CD4-positive, CD25-positive, alpha-beta regulatory T cell (primary cell): ENCODE measurements at regions not wholly inside any gene's neighbourhood (a gene's known extent, or its start where the extent isn't known, plus 50 kb on each side); places are given as distances from the start of the nearest gene placed in this dataset.
A peak's percentile ranks its signal among the peaks of the same experiment; 100 is the strongest.

Source experiments
- ATAC-seq, 2 donors: fragments of 150-1000 bp; cut with Tn5 transposase; one replicate each; pipeline ENCODE4 v1.10.0; 2021; ENCODE audit warnings: low read depth in 2 of 2, moderate number of reproducible peaks in 2 of 2, moderate library complexity in 1 of 2
- DNase-seq, 3 donors: peaks; one replicate each; pipeline versions ENCODE4 v3.0.0 to v3.0.0-alpha.2; 2012 to 2022; ENCODE audit warnings: mixed read lengths in 1 of 3
- H3K27ac ChIP-seq: one replicate; pipeline ENCODE4 v1.7.0; 2013; ENCODE audit warnings: mild to moderate bottlenecking, low read length; ENCODE audit not compliant: insufficient read depth, poor library complexity, severe bottlenecking
- H3K27me3 ChIP-seq: one replicate; pipeline ENCODE4 v1.7.0; 2013; ENCODE audit warnings: low read length; ENCODE audit not compliant: control insufficient read depth, insufficient read depth
- H3K36me3 ChIP-seq: one replicate; pipeline ENCODE4 v1.7.0; 2013; ENCODE audit warnings: mild to moderate bottlenecking, low read length, moderate library complexity; ENCODE audit not compliant: control insufficient read depth, insufficient read depth
- H3K4me1 ChIP-seq: 2 replicates; pipeline ENCODE4 v1.7.0; 2013; ENCODE audit warnings: mild to moderate bottlenecking, low read length; ENCODE audit not compliant: insufficient read depth, control insufficient read depth, poor library complexity, severe bottlenecking
- H3K4me3 ChIP-seq: one replicate; pipeline ENCODE4 v1.7.0; 2013; ENCODE audit warnings: low read depth, mild to moderate bottlenecking, low read length, moderate library complexity
- H3K9me3 ChIP-seq, 2 experiments: 1 replicate in 1 of 2; 2 replicates in 1 of 2; pipeline ENCODE4 v1.7.0; 2013; ENCODE audit warnings: low read length in 2 of 2, mild to moderate bottlenecking in 1 of 2, moderate library complexity in 1 of 2; ENCODE audit not compliant: control insufficient read depth in 2 of 2
- H3K27ac Mint-ChIP-seq, 3 donors: one replicate each; pipeline ENCODE4 v1.8.0; 2020 to 2022; ENCODE audit warnings: mild to moderate bottlenecking in 3 of 3, mixed read lengths in 3 of 3, moderate library complexity in 2 of 3
- H3K27me3 Mint-ChIP-seq: one replicate; pipeline ENCODE4 v1.8.0; 2022; ENCODE audit warnings: mild to moderate bottlenecking, mixed read lengths
- H3K36me3 Mint-ChIP-seq: one replicate; pipeline ENCODE4 v1.8.0; 2020; ENCODE audit warnings: mixed read lengths
- H3K4me1 Mint-ChIP-seq, 4 donors: one replicate each; pipeline ENCODE4 v1.8.0; 2020 to 2022; ENCODE audit warnings: mixed read lengths in 4 of 4, mild to moderate bottlenecking in 1 of 4
- H3K4me3 Mint-ChIP-seq, 4 donors: one replicate each; pipeline ENCODE4 v1.8.0; 2020 to 2022; ENCODE audit warnings: mild to moderate bottlenecking in 4 of 4, mixed read lengths in 4 of 4, moderate library complexity in 3 of 4
- H3K9me3 Mint-ChIP-seq, 7 donors: one replicate each; pipeline ENCODE4 v1.8.0; 2020 to 2022; ENCODE audit warnings: mixed read lengths in 7 of 7, mild to moderate bottlenecking in 3 of 7, moderate library complexity in 2 of 7

DNA sequence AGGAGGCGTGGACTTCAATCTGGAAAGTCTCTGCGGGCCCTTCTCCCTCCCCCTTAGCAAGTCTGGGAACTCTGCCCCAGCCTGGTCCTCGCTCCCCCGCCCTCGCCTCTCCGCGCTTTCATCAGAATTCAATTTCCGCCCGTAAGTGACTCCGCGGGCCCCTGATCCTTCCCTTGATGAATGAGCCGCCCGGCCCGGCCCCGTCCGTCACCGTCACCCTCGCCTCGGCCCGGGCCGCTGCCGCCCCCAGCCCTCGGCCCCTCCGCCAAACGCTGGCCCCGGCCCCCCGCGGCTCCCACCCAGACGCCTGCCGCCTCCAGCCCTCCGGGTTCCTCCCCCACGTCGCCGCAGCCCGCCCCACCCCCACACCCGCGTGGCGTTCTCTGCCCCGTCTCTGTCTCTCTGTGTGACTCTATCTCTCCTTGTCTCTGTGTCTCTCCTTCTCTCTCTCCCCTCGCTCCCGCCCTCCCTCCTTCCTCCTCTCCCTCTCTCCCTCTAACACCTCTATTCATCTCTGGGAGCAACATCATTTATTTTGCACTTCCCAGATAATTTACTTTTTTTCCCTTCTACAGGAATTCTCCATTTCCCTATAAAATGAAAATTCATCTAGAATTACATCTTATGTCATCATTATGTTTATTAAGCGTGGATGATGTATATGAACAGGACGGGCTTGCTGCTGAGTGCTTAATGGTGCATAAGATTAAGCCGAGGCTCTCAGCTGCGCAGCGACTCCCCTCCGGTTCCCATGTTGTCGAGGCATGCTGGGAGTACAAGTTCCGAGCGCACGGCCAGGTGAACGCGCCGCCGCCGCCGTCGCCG lies 91.2 kb upstream of the PAX2 start:
- ATAC-seq (peak in 1 of 2 donors; percentile 19), DNase-seq (peak in 1 of 3 donors; percentile 29)
- no peaks in the 10 kb centered on the region for H3K36me3 Mint-ChIP-seq
- H3K4me1 Mint-ChIP-seq: peaks cover 0 to 37% (median 16%) of the 10 kb centered on the region in 4 donors
- H3K27me3 Mint-ChIP-seq: peaks cover 68% of the 10 kb centered on the region
- Histone ChIP-seq H3K4me3 (peak overlapping the region; percentile 41), H3K27ac (no peak overlapping the region), H3K36me3 (no peaks in the 10 kb centered on the region), H3K27me3 (peaks cover 34% of the 10 kb centered on the region), H3K9me3 (no peaks in the 10 kb centered on the region), H3K4me1 (peaks cover 30% of the 10 kb centered on the region)
- peak overlapping the region; percentile 76 to 84 (median 80) for H3K4me3 Mint-ChIP-seq
- H3K9me3 Mint-ChIP-seq: peaks cover 0 to 10% (median 2%) of the 10 kb centered on the region in 7 donors
- H3K27ac Mint-ChIP-seq: peak overlapping the region in 1 of 3 donors; percentile 82

DNA sequence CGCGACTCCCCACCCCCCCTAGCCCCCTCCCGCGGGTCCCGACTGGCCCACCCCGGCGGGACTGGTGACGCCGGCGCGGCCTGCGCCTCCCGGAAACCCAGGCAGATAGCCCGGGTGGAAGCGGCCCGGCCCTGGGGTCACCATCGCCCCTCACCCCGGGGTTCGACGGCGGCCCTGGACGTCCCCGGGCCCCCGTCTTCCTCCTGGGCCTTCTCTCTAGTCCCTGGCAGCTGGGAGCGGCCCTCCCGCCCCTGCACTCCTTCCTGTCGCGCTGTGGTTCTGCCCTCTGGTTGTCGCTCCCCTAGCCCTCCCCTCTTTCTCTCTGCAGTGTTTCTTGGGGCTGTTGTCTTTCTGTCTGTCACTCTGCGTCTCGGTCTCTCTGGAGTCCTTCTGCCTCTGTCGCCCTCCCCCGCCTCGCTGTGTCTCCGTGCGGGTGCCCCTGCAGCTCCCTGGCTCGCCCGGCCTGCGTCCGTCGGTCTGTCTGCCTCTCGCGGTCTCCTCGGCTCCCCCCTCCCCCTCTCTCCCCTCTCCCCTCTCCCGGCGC lies 90.5 kb upstream of the PAX2 start:
- H3K4me3 Mint-ChIP-seq: peak overlapping the region; percentile 76 to 89 (median 81)
- peaks cover 0 to 10% (median 2%) of the 10 kb centered on the region in 7 donors for H3K9me3 Mint-ChIP-seq
- peak; percentile 57 to 60 for ATAC-seq
- peaks cover 30% of the 10 kb centered on the region for H3K4me1 ChIP-seq
- peak in 2 of 3 donors; percentile 25 to 30 for DNase-seq
- no peak overlapping the region for H3K27ac ChIP-seq
- H3K36me3 ChIP-seq: no peaks in the 10 kb centered on the region
- H3K4me1 Mint-ChIP-seq: peaks cover 0 to 39% (median 15%) of the 10 kb centered on the region in 4 donors
- H3K9me3 ChIP-seq: no peaks in the 10 kb centered on the region
- peaks cover 71% of the 10 kb centered on the region for H3K27me3 Mint-ChIP-seq
- H3K36me3 Mint-ChIP-seq: no peaks in the 10 kb centered on the region
- H3K27me3 ChIP-seq: peaks cover 32% of the 10 kb centered on the region
- peak overlapping the region in 1 of 3 donors; percentile 82 for H3K27ac Mint-ChIP-seq
- H3K4me3 ChIP-seq: no peak overlapping the region

DNA sequence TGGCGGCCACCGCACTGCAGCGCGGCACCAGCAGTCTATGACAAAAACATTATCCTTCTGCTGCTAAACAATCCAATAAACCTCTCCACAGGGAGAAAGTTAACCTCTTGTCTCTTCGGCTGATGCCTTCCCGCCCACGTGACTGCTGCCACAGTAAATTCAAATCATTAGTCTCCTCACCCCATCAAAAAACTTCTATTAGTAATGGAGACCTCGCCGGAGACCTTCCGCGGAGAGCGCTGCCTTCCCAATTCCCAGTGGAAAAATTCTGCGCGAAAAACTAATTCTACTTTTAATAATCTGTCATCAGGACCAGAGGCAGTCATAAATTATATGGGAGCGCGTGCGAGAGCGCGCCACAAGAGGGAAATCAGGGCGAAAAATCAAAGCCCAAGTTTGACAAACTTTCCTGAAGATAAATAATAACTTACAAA lies 90.0 kb upstream of the PAX2 start:
- DNase-seq (no peak), ATAC-seq (no peak)
- Histone ChIP-seq H3K27ac (no peak overlapping the region), H3K9me3 (no peaks in the 10 kb centered on the region), H3K4me3 (no peak overlapping the region), H3K36me3 (no peaks in the 10 kb centered on the region), H3K4me1 (peaks cover 30% of the 10 kb centered on the region), H3K27me3 (peaks cover 28% of the 10 kb centered on the region)
- peak overlapping the region; percentile 63 to 89 (median 81) for H3K4me3 Mint-ChIP-seq
- H3K36me3 Mint-ChIP-seq: no peaks in the 10 kb centered on the region
- peaks cover 0 to 39% (median 16%) of the 10 kb centered on the region in 4 donors for H3K4me1 Mint-ChIP-seq
- peak overlapping the region in 1 of 3 donors; percentile 82 for H3K27ac Mint-ChIP-seq
- H3K27me3 Mint-ChIP-seq: peaks cover 72% of the 10 kb centered on the region
- H3K9me3 Mint-ChIP-seq: peaks cover 0 to 10% (median 2%) of the 10 kb centered on the region in 7 donors

DNA sequence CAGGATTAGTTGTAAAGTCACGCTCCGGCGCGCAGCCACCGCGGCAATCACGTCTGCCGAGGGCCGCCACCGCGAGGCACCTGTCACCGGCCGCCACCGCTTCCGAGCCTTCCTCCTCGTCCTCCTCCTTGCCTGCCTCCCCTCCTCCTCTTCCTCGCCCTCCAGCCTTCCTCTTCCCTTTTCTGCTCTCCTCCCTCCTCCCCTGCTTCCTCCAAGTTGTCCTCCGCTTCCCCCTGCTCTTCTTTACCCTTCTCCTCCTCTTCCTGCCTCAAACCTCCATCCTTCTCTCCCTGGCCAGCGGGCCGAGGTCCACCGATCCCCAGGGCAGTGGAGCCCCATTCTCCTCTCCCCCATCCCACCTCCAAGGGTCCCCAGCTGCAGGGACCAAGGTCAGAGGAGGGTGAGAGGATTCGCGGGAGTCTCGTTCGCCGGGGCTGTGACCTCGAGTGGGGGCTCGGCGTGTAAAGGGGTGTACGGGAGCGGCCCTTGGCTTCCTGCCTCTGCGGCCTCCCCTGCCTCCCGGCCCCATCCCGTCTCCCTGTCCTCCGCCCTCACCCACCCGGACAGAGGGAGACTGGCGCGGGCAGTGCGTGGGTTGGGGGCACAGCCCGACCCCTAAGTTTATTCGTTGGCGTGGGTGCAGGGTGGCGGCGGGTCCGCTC lies 89.5 kb upstream of the PAX2 start:
- Mint-ChIP-seq H3K27me3 (peaks cover 77% of the 10 kb centered on the region), H3K27ac (no peak overlapping the region), H3K36me3 (no peaks in the 10 kb centered on the region), H3K4me3 (peak overlapping the region; percentile 63 to 89 (median 81)), H3K4me1 (peaks cover 0 to 39% (median 16%) of the 10 kb centered on the region in 4 donors), H3K9me3 (peaks cover 0 to 10% (median 2%) of the 10 kb centered on the region in 7 donors)
- no peak for DNase-seq
- H3K27ac ChIP-seq: no peak overlapping the region
- no peak overlapping the region for H3K4me3 ChIP-seq
- H3K4me1 ChIP-seq: peaks cover 30% of the 10 kb centered on the region
- H3K27me3 ChIP-seq: peaks cover 29% of the 10 kb centered on the region
- H3K36me3 ChIP-seq: no peaks in the 10 kb centered on the region
- ATAC-seq: no peak
- no peaks in the 10 kb centered on the region for H3K9me3 ChIP-seq

DNA sequence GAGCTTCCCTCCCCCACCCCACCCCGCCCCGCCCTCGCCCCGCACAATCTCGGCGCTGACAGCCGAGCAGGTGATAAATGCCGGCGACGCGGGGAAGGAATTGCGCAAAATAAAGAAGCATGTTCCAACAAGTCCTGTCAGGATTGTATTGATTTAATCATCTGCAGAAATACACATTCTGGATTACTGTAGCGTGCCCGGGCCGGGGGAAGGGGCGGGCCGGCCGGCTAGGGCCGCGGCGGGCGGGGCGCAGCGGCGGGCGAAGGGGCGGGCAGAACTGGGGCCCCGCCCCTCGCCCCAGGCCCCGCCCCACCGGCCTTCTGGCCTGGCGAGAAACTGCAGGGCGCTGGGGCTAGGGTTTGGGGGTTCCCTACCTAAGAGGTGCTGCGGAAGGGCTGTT lies 88.9 kb upstream of the PAX2 start:
- H3K27me3 Mint-ChIP-seq: peaks cover 81% of the 10 kb centered on the region
- H3K4me3 Mint-ChIP-seq: no peak overlapping the region
- Histone ChIP-seq H3K4me3 (no peak overlapping the region), H3K4me1 (peaks cover 30% of the 10 kb centered on the region), H3K27ac (no peak overlapping the region), H3K9me3 (no peaks in the 10 kb centered on the region), H3K27me3 (peaks cover 32% of the 10 kb centered on the region), H3K36me3 (no peaks in the 10 kb centered on the region)
- no peak for ATAC-seq
- no peaks in the 10 kb centered on the region for H3K36me3 Mint-ChIP-seq
- peaks cover 0 to 10% (median 2%) of the 10 kb centered on the region in 7 donors for H3K9me3 Mint-ChIP-seq
- peaks cover 0 to 39% (median 16%) of the 10 kb centered on the region in 4 donors for H3K4me1 Mint-ChIP-seq
- H3K27ac Mint-ChIP-seq: no peak overlapping the region
- no peak for DNase-seq

DNA sequence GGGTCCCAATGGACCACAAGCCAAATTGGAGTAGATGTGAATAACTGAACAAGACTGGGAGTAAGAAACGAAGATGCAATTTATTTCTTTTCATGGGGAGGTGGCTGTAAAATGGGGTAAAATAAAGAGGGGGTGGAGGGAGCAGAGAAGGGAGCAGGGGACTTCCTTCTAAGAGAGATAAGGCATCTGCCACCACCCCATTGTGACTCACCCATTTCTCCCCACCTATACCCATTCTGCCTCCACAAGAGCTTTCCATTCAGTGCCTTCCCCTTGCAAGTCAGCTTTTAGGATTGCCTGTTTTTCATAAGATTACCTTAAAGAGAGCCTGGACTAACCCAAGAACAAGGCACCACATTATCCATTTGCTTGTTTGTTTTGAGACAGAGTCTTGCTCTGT lies 87.1 kb upstream of the PAX2 start:
- no peak for DNase-seq
- peaks cover 30% of the 10 kb centered on the region for H3K4me1 ChIP-seq
- no peaks in the 10 kb centered on the region for H3K9me3 ChIP-seq
- no peak overlapping the region for H3K27ac ChIP-seq
- Mint-ChIP-seq H3K27ac (no peak overlapping the region), H3K36me3 (no peaks in the 10 kb centered on the region), H3K4me3 (no peak overlapping the region), H3K27me3 (peaks cover 66% of the 10 kb centered on the region), H3K9me3 (peaks cover 0 to 8% (median 0%) of the 10 kb centered on the region in 7 donors), H3K4me1 (peaks cover 0 to 31% (median 16%) of the 10 kb centered on the region in 4 donors)
- H3K36me3 ChIP-seq: no peaks in the 10 kb centered on the region
- ATAC-seq: no peak
- H3K4me3 ChIP-seq: no peak overlapping the region
- H3K27me3 ChIP-seq: peaks cover 26% of the 10 kb centered on the region

DNA sequence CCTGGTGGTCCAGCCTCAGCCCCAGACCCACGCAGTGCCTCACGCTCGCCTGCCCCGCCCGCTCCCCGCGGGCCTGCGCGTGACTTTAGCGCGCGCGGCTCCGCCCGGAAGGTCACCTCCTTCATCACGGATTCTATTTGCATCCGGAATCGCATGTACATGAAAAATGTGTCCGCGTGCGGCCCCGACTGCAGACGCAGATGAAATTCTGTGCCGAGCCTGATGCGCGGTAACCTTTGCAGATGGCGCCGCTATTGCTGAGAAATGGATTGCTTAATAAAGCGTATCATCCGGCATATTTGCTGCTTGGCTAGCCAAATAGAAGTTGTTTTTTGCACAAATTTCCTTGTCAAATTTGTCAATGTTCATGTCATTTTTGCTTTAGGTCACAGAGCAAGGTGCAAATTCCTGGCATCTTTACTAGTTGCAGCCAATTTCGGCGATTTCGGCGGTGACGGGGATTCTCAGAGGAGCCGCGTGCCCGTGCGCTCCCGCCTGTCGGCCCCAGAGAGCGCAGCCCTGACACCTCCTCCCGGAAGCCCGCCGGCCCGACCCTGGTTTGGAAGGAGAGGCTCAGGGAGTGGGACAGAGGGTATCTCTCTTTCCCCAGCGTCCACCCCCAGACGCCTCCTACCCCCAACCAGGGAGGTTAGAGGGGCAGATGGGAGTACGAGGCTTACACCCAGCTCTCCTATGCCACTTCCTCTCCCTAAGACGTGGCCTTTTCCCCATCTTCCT lies 85.9 kb upstream of the PAX2 start:
- H3K27me3 Mint-ChIP-seq: peaks cover 64% of the 10 kb centered on the region
- peaks cover 0 to 23% (median 14%) of the 10 kb centered on the region in 4 donors for H3K4me1 Mint-ChIP-seq
- Histone ChIP-seq H3K9me3 (no peaks in the 10 kb centered on the region), H3K4me1 (peaks cover 19% of the 10 kb centered on the region), H3K27me3 (peaks cover 24% of the 10 kb centered on the region), H3K27ac (no peak overlapping the region), H3K4me3 (no peak overlapping the region), H3K36me3 (no peaks in the 10 kb centered on the region)
- H3K36me3 Mint-ChIP-seq: no peaks in the 10 kb centered on the region
- H3K4me3 Mint-ChIP-seq: no peak overlapping the region
- DNase-seq (no peak), ATAC-seq (no peak)
- H3K27ac Mint-ChIP-seq: no peak overlapping the region
- H3K9me3 Mint-ChIP-seq: peaks cover 0 to 10% (median 0%) of the 10 kb centered on the region in 7 donors
